ENCODE measurements at regions not wholly inside any gene's neighbourhood (a gene's known extent, or its start where the extent isn't known, plus 50 kb on each side); places are given as distances from the start of the nearest gene placed in this dataset.

DNA sequence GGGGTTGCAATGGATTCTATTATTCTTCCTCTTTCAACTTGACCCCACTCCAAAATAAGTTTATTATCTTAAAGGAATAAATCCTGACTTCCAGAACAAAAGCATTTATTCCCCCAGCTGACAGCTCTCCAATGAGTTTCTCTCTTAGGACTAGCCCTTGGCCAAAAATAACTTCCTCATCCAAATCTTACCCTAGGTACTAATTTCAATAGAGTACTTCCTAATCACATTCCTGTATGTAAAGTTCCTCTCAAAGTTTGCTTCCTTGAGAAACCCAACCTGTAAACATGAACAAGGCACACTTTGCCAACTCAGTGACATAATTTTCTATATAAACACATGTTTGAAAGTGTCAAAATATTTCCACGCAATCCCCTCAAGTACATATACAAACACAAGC, 671.2 kb upstream of the GALNTL6 start:
- TF ChIP-seq NRF1 (IDR thresholded peaks at IDR 0.05; ENCODE audit: low read depth, low read length) (no peak), ATF3 (IDR thresholded peaks at IDR 0.05; ENCODE audit: insufficient read depth, low read depth, low read length) (no peak), EP300 (IDR thresholded peaks at IDR 0.05; ENCODE audit: borderline replicate concordance in 1 of 2, low read depth in 2 of 2, low read length in 2 of 2) (no peak), POLR2A (IDR thresholded peaks at IDR 0.05; ENCODE audit: control extremely low read depth in 1 of 2, low read depth in 2 of 2, low read length in 2 of 2) (no peak)
